Erythroblast (primary cell): ENCODE measurements at regions not wholly inside any gene's neighbourhood (a gene's known extent, or its start where the extent isn't known, plus 50 kb on each side); places are given as distances from the start of the nearest gene placed in this dataset.

Source experiments
- GATA1 ChIP-seq: IDR thresholded peaks from 2 replicates; pipeline ENCODE4 v1.6.1; 2011; ENCODE audit warnings: low read depth, mild to moderate bottlenecking, control low read depth, low read length, moderate library complexity
- POLR2A ChIP-seq: IDR thresholded peaks from 2 replicates; pipeline ENCODE4 v1.6.1; 2011; ENCODE audit warnings: mild to moderate bottlenecking, low read length

DNA sequence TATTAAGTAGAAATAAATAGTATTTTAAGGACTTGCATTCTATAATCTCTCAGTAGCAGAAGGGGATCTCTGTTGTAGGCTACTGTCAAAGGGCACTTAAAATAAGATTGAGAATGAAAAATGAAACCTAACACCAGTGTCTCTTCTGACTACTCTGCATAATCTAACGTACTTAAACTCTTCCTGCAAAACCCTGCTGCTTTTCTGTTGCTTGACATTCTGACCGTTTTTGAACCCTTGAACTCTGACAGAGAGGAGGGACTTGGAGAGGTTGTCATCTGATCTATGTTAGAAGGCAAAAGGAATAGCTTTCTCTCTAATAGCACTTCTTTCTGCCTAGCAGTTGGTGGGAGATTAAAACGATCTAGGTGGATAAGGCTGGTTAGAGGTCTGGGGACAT is 204.6 kb downstream of the ZIC1 start:
- TF ChIP-seq POLR2A (no peak), GATA1 (no peak)
